H1 (cell line): ENCODE measurements at regions not wholly inside any gene's neighbourhood (a gene's known extent, or its start where the extent isn't known, plus 50 kb on each side); places are given as distances from the start of the nearest gene placed in this dataset.

Experiments used
- CTCF ChIA-PET: fragments of 300-600 bp; sonication (Branson Sonifier 250); formaldehyde crosslinking; loops from one replicate; lab custom pipeline; 2021; ENCODE audit not compliant: partially characterized antibody; lab: Charles Lee
- POLR2A ChIA-PET: fragments of 300-600 bp; sonication (Branson Sonifier 250); formaldehyde crosslinking; loops from one replicate; lab custom pipeline; 2021; ENCODE audit warnings: inconsistent platforms; ENCODE audit not compliant: partially characterized antibody; lab: Charles Lee
- DNase-seq, 2 experiments: peaks; one replicate each; pipeline versions ENCODE4 v3.0.0 to v3.0.0-alpha.2; 2010 to 2022; ENCODE audit warnings: low spot score in 2 of 2, low read depth in 1 of 2, mixed read lengths in 1 of 2
- FAIRE-seq: peaks from 2 replicates; lab custom pipeline; 2011; peaks lifted over from hg19 to GRCh38; lab: Jason Lieb, UNC
- H2AFZ ChIP-seq: 2 replicates; pipeline ENCODE4 v1.8.1; 2012; ENCODE audit warnings: low read length, inconsistent platforms
- H2AK5ac ChIP-seq: 2 replicates; pipeline ENCODE4 v1.6.1; 2013; ENCODE audit warnings: low read depth, low read length
- H2BK120ac ChIP-seq: replicated peaks from 2 replicates; pipeline ENCODE3; 2013; ENCODE audit warnings: low read depth, low read length, inconsistent platforms
- H2BK12ac ChIP-seq: 2 replicates; pipeline ENCODE4 v1.6.1; 2013; ENCODE audit warnings: low read depth, low read length
- H2BK15ac ChIP-seq: 2 replicates; pipeline ENCODE4 v1.6.1; 2013; ENCODE audit warnings: low read length
- H2BK20ac ChIP-seq: 2 replicates; pipeline ENCODE4 v1.6.1; 2013; ENCODE audit warnings: low read length
- H2BK5ac ChIP-seq: 2 replicates; pipeline ENCODE4 v1.6.1; 2013; ENCODE audit warnings: low read depth, low read length
- H3K14ac ChIP-seq: 2 replicates; pipeline ENCODE4 v1.6.1; 2013; ENCODE audit warnings: inconsistent platforms; ENCODE audit not compliant: insufficient read length
- H3K18ac ChIP-seq: 2 replicates; pipeline ENCODE4 v1.6.1; 2013; ENCODE audit warnings: low read length; ENCODE audit errors: extremely low read depth
- H3K23ac ChIP-seq: 2 replicates; pipeline ENCODE4 v1.6.1; 2013; ENCODE audit warnings: inconsistent platforms; ENCODE audit not compliant: insufficient read length
- H3K23me2 ChIP-seq: 2 replicates; pipeline ENCODE4 v1.6.1; 2013; ENCODE audit warnings: low read depth, low read length
- H3K27ac ChIP-seq: 2 replicates; pipeline ENCODE4 v1.6.1; 2011; ENCODE audit warnings: low read depth, low read length, inconsistent platforms
- H3K27me3 ChIP-seq, 4 experiments: replicated peaks in 1 of 4; 1 replicate in 1 of 4; 2 replicates in 3 of 4; pipeline versions ENCODE4 v1.6.1 to v1.8.1; 2011 to 2013; ENCODE audit warnings: low read length in 3 of 4, mild to moderate bottlenecking in 3 of 4, inconsistent platforms in 2 of 4, mixed read lengths in 2 of 4, moderate library complexity in 1 of 4; ENCODE audit not compliant: control insufficient read depth in 3 of 4, insufficient read depth in 3 of 4; ENCODE audit errors: extremely low read depth in 1 of 4
- H3K36me3 ChIP-seq, 4 experiments: 2 replicates each; pipeline versions ENCODE4 v1.6.1 to v1.8.1; 2011 to 2013; ENCODE audit warnings: mild to moderate bottlenecking in 4 of 4, low read length in 3 of 4, moderate library complexity in 2 of 4, control low read depth in 1 of 4, inconsistent platforms in 1 of 4; ENCODE audit not compliant: insufficient read depth in 4 of 4, control insufficient read depth in 2 of 4
- H3K4ac ChIP-seq: replicated peaks from 2 replicates; pipeline ENCODE3; 2013; ENCODE audit warnings: low read length, low read depth, mixed read lengths, inconsistent platforms; ENCODE audit not compliant: insufficient read length
- H3K4me1 ChIP-seq, 4 experiments: replicated peaks in 1 of 4; 1 replicate in 1 of 4; 2 replicates in 3 of 4; pipeline versions ENCODE4 v1.6.1 to v1.8.1; 2011 to 2013; ENCODE audit warnings: low read length in 3 of 4, inconsistent platforms in 2 of 4, mixed read lengths in 1 of 4; ENCODE audit not compliant: insufficient read depth in 4 of 4, control insufficient read depth in 3 of 4
- H3K4me2 ChIP-seq, 2 experiments: 2 replicates each; pipeline versions ENCODE4 v1.6.1 to v1.8.1; 2011 to 2013; ENCODE audit warnings: low read depth in 2 of 2, low read length in 2 of 2, control low read depth in 1 of 2, inconsistent platforms in 1 of 2, mild to moderate bottlenecking in 1 of 2; ENCODE audit not compliant: insufficient read depth in 1 of 2
- H3K4me3 ChIP-seq, 4 experiments: fragments of 200-600, 300-600 bp in 1 of 4; sonication (generic), shearing (Covaris generic), sonication (Bioruptor Twin) in 1 of 4; 2 replicates each; pipeline versions ENCODE4 v1.5.1 to v1.8.1; 2011 to 2016; ENCODE audit warnings: low read length in 4 of 4, low read depth in 3 of 4, control low read depth in 2 of 4, inconsistent platforms in 2 of 4, mild to moderate bottlenecking in 2 of 4, mixed read lengths in 1 of 4, moderate library complexity in 1 of 4; ENCODE audit not compliant: insufficient read depth in 2 of 4; ENCODE audit errors: extremely low read depth in 1 of 4
- H3K56ac ChIP-seq: replicated peaks from 2 replicates; pipeline ENCODE3; 2013; ENCODE audit warnings: low read depth, mild to moderate bottlenecking, mixed read lengths, low read length, inconsistent platforms; ENCODE audit not compliant: insufficient read length
- H3K79me1 ChIP-seq: 2 replicates; pipeline ENCODE4 v1.6.1; 2013; ENCODE audit warnings: low read depth, low read length, control low read depth
- H3K79me2 ChIP-seq, 2 experiments: 2 replicates each; pipeline versions ENCODE4 v1.6.1 to v1.8.1; 2012 to 2013; ENCODE audit warnings: low read length in 2 of 2, mild to moderate bottlenecking in 2 of 2, inconsistent platforms in 1 of 2; ENCODE audit not compliant: insufficient read depth in 2 of 2, control insufficient read depth in 1 of 2
- H3K9ac ChIP-seq, 4 experiments: replicated peaks in 1 of 4; 1 replicate in 1 of 4; 2 replicates in 3 of 4; pipeline versions ENCODE4 v1.6.1 to v1.8.1; 2011 to 2013; ENCODE audit warnings: low read depth in 3 of 4, low read length in 3 of 4, control low read depth in 2 of 4, mild to moderate bottlenecking in 2 of 4, moderate library complexity in 2 of 4, inconsistent platforms in 1 of 4; ENCODE audit errors: extremely low read depth in 1 of 4
- H3K9me3 ChIP-seq, 2 experiments: 2 replicates each; pipeline versions ENCODE4 v1.6.1 to v1.8.1; 2012 to 2013; ENCODE audit warnings: mild to moderate bottlenecking in 2 of 2, moderate library complexity in 2 of 2, control low read depth in 1 of 2, inconsistent platforms in 1 of 2, low read depth in 1 of 2, low read length in 1 of 2, mixed read lengths in 1 of 2; ENCODE audit not compliant: insufficient read depth in 2 of 2
- H4K20me1 ChIP-seq, 2 experiments: replicated peaks in 1 of 2; 2 replicates each; pipeline versions ENCODE3 to v1.8.1; 2011 to 2013; ENCODE audit warnings: inconsistent platforms in 2 of 2, low read length in 2 of 2, mild to moderate bottlenecking in 1 of 2; ENCODE audit not compliant: insufficient read depth in 2 of 2, control insufficient read depth in 1 of 2
- H4K5ac ChIP-seq: 2 replicates; pipeline ENCODE4 v1.6.1; 2013; ENCODE audit warnings: low read length, low read depth, mixed read lengths, inconsistent platforms; ENCODE audit not compliant: insufficient read length
- H4K8ac ChIP-seq: 2 replicates; pipeline ENCODE4 v1.8.0; 2013; ENCODE audit warnings: mild to moderate bottlenecking, moderate library complexity, low read length, inconsistent platforms; ENCODE audit not compliant: insufficient read depth; ENCODE audit errors: extremely low read depth
- H4K91ac ChIP-seq: replicated peaks from 2 replicates; pipeline ENCODE3; 2013; ENCODE audit warnings: low read length, mixed read lengths, inconsistent platforms; ENCODE audit not compliant: insufficient read length
- ATF2 ChIP-seq: IDR thresholded peaks from 2 replicates; pipeline ENCODE4 v1.6.1; 2012; ENCODE audit warnings: low read length, inconsistent platforms
- BCL11A ChIP-seq, 2 experiments: IDR thresholded peaks; one replicate each; pipeline ENCODE4 v1.6.1; 2011; ENCODE audit warnings: low read depth in 2 of 2, low read length in 2 of 2, mild to moderate bottlenecking in 2 of 2
- CBX8 ChIP-seq: fragments of 300-800, 300-1000 bp; sonication (generic); IDR thresholded peaks from 2 replicates; pipeline ENCODE4 v1.7.1; 2016; ENCODE audit warnings: low read depth, low read length, borderline replicate concordance
- EGR1 ChIP-seq: IDR thresholded peaks from 2 replicates; pipeline ENCODE4 v1.6.1; 2011; ENCODE audit warnings: low read depth, low read length, borderline replicate concordance
- JUN ChIP-seq: IDR thresholded peaks from 2 replicates; pipeline ENCODE4 v1.6.1; 2011; ENCODE audit warnings: low read depth, mild to moderate bottlenecking, improper control_type of control experiment, low read length
- MAFK ChIP-seq: IDR thresholded peaks from 2 replicates; pipeline ENCODE4 v1.6.1; 2012; ENCODE audit warnings: low read depth, mild to moderate bottlenecking, improper control_type of control experiment, low read length
- RNF2 ChIP-seq: fragments of 200-900, 300-1000 bp; sonication (generic); IDR thresholded peaks from 2 replicates; pipeline ENCODE4 v1.7.1; 2016; ENCODE audit warnings: borderline replicate concordance, low read depth, mild to moderate bottlenecking, antibody characterized with exemption, low read length; ENCODE audit not compliant: poor library complexity, severe bottlenecking; ENCODE audit errors: missing control alignments
- SAP30 ChIP-seq: fragments of 300-600 bp; sonication (generic); IDR thresholded peaks from 2 replicates; pipeline ENCODE4 v1.7.1; 2012; ENCODE audit warnings: low read length, moderate library complexity, mild to moderate bottlenecking, inconsistent platforms; ENCODE audit not compliant: insufficient read depth, insufficient replicate concordance
- SIX5 ChIP-seq: IDR thresholded peaks from 2 replicates; pipeline ENCODE4 v1.6.1; 2011; ENCODE audit warnings: mild to moderate bottlenecking, low read depth, low read length
- WGBS, 2 experiments: shearing (Covaris generic) in 1 of 2; methylation state at CpG; one replicate each; pipeline versions ENCODE4 v1.1.6 to v1.1.7; 2013 to 2015; ENCODE audit warnings: low lambda C conversion rate in 2 of 2, mixed read lengths in 2 of 2, inconsistent platforms in 1 of 2, low coverage in 1 of 2, missing lambda C conversion rate in 1 of 2; ENCODE audit not compliant: insufficient replicate concordance in 2 of 2, insufficient coverage in 1 of 2, insufficient read length in 1 of 2; ENCODE audit errors: extremely low coverage in 1 of 2, missing lambda C conversion rate in 1 of 2; 5-methylcytosine and 5-hydroxymethylcytosine counted together

GRCh38 chr6:16825784-16826183 is 64.5 kb upstream of the ATXN1 start:
- no peak overlapping the region for H3K27ac ChIP-seq
- no peak overlapping the region for H3K14ac ChIP-seq
- H3K27me3 ChIP-seq = no peaks in the 10 kb centered on the region
- peaks cover 0 to 5% (median 1%) of the 10 kb centered on the region in 4 experiments; a peak in 2 of 7 replicates for H3K4me1 ChIP-seq
- no peak overlapping the region for H3K23ac ChIP-seq
- DNase-seq = no peak
- no peak overlapping the region for H3K4me3 ChIP-seq
- POLR2A ChIA-PET = no interaction called here
- no peak overlapping the region for H2AFZ ChIP-seq
- no peak for FAIRE-seq
- no peak overlapping the region for H4K8ac ChIP-seq
- no peaks in the 10 kb centered on the region for H3K79me1 ChIP-seq
- H2BK12ac ChIP-seq = no peak overlapping the region
- no peak overlapping the region for H3K18ac ChIP-seq
- H3K9ac ChIP-seq = no peak overlapping the region
- WGBS, 2 experiments = 80% methylated on average over 6 of the region's 6 CpGs; no CpG with 5 or more reads in 1 of the 2 experiments
- H2BK15ac ChIP-seq = no peak overlapping the region
- no peaks in the 10 kb centered on the region for H3K23me2 ChIP-seq
- H3K9me3 ChIP-seq = no peaks in the 10 kb centered on the region
- no peak overlapping the region for H2BK5ac ChIP-seq
- no peak overlapping the region for H3K4ac ChIP-seq
- H4K20me1 ChIP-seq = no peaks in the 10 kb centered on the region
- no peak overlapping the region for H2AK5ac ChIP-seq
- no peaks in the 10 kb centered on the region for H3K79me2 ChIP-seq
- H4K5ac ChIP-seq = no peak overlapping the region
- H3K56ac ChIP-seq = no peak overlapping the region
- H2BK20ac ChIP-seq = no peak overlapping the region
- H4K91ac ChIP-seq = no peak overlapping the region
- no peaks in the 10 kb centered on the region for H3K36me3 ChIP-seq
- no peak for TF ChIP-seq EGR1
- no peak for TF ChIP-seq RNF2
- TF ChIP-seq JUN = no peak
- no peak for TF ChIP-seq MAFK
- TF ChIP-seq SAP30 = no peak
- TF ChIP-seq ATF2 = no peak
- TF ChIP-seq BCL11A (IDR thresholded peaks at IDR 0.05; ENCODE audit: low read depth in 2 of 2, low read length in 2 of 2) = no peak
- no peak for TF ChIP-seq CBX8
- TF ChIP-seq SIX5 = no peak
- CTCF ChIA-PET = interaction anchor here (0.6 to 2.0 kb wide), 6 partner anchors 10 to 115 kb away, joined by 3 to 8 read pairs (median 3); no protein-coding TSS in a partner anchor
- no peak overlapping the region for H2BK120ac ChIP-seq
- H3K4me2 ChIP-seq = no peak overlapping the region
